ENCODE measurements at regions not wholly inside any gene's neighbourhood (a gene's known extent, or its start where the extent isn't known, plus 50 kb on each side); places are given as distances from the start of the nearest gene placed in this dataset.

GRCh38 chr15:81814882-81815455, 230.8 kb downstream of the MEX3B start:
- no peaks in the 10 kb centered on the region for H3K79me2 ChIP-seq (ENCODE audit: insufficient read depth, low read length)
- H3K4me1 ChIP-seq (ENCODE audit: insufficient read depth, low read length) = no peaks in the 10 kb centered on the region; the same call in 1 of the 2 replicates
- no peak for DNase-seq
- no peak overlapping the region for H2BK120ac ChIP-seq (ENCODE audit: low read depth, low read length, poor library complexity, severe bottlenecking)
- H3K14ac ChIP-seq (ENCODE audit: insufficient read depth, low read length) = peak overlapping the region; percentile 5; the same call in 1 of the 2 replicates
- no peaks in the 10 kb centered on the region for H3K79me1 ChIP-seq (ENCODE audit: insufficient read depth, low read depth, low read length, poor library complexity, severe bottlenecking)
- no peaks in the 10 kb centered on the region for H3K27me3 ChIP-seq (ENCODE audit: insufficient read depth, low read length)
- Mint-ChIP-seq H3K27me3 (ENCODE audit: low read depth) (no peaks in the 10 kb centered on the region; the same call in 1 of the 2 replicates), H3K4me3 (no peak overlapping the region), H3K27ac (0 out of 7 replicates have a peak overlapping the region, but pooled peaks of 1 of the 3 experiments have one; percentile 1), H3K9me3 (no peaks in the 10 kb centered on the region), H3K36me3 (ENCODE audit: insufficient read depth in 1 of 3, low read depth in 3 of 3) (peaks cover 0 to 2% (median 0%) of the 10 kb centered on the region in 3 experiments; a peak in 1 of 7 replicates), H3K4me1 (peaks cover 0 to 3% of the 10 kb centered on the region in 2 experiments; a peak in 1 of 4 replicates)
- H2BK5ac ChIP-seq (ENCODE audit: insufficient read length, low read length) = no peak overlapping the region
- H3T11ph ChIP-seq (ENCODE audit: low read length) = no peak overlapping the region
- H2BK20ac ChIP-seq (ENCODE audit: low read depth, low read length, poor library complexity, severe bottlenecking) = no peak overlapping the region
- no peak overlapping the region for H2AFZ ChIP-seq (ENCODE audit: low read length)
- no peaks in the 10 kb centered on the region for H3K23me2 ChIP-seq (ENCODE audit: insufficient read length, low read depth, low read length, poor library complexity, severe bottlenecking)
- H3K23ac ChIP-seq (ENCODE audit: insufficient read length, low read depth, low read length) = no peak overlapping the region
- no peaks in the 10 kb centered on the region for H4K20me1 ChIP-seq (ENCODE audit: control insufficient read depth, insufficient read depth, insufficient read length)
- no peak overlapping the region for H3K9ac ChIP-seq (ENCODE audit: extremely low read depth, insufficient read length, low read length)
- no peak overlapping the region for H4K5ac ChIP-seq (ENCODE audit: insufficient read length, low read depth, low read length)
- H3K27ac ChIP-seq (ENCODE audit: insufficient read length, low read depth, low read length) = no peak overlapping the region
- no peak overlapping the region for H2BK15ac ChIP-seq (ENCODE audit: low read depth, low read length)
- H2AK5ac ChIP-seq (ENCODE audit: insufficient read length, low read length) = no peak overlapping the region
- no peak overlapping the region for H3K18ac ChIP-seq (ENCODE audit: insufficient read length, low read depth, low read length)
- no peak overlapping the region for H4K8ac ChIP-seq (replicated peaks; ENCODE audit: insufficient read length, low read depth, low read length)
- no peak overlapping the region for H2BK12ac ChIP-seq (ENCODE audit: insufficient read length, low read depth, low read length)
- no peak overlapping the region for H3K4me2 ChIP-seq (ENCODE audit: insufficient read depth, insufficient read length, low read length)
- TF ChIP-seq CTCF (conservative IDR thresholded peaks at IDR 0.05) = no peak
- no CpG with 5 or more reads among the region's 7 CpGs for WGBS (ENCODE audit: extremely low coverage, insufficient read length, low lambda C conversion rate)
- no peak overlapping the region for H3K4ac ChIP-seq (ENCODE audit: low read depth, low read length)
- no peak overlapping the region for H3K56ac ChIP-seq (ENCODE audit: insufficient read length, low read depth, low read length)
- H4K91ac ChIP-seq (ENCODE audit: insufficient read length, low read depth, low read length) = no peak overlapping the region
- no peaks in the 10 kb centered on the region for H3K9me3 ChIP-seq (ENCODE audit: control insufficient read depth, low read depth, low read length)

All from H9 (cell line).